A673 (cell line): ENCODE measurements at regions not wholly inside any gene's neighbourhood (a gene's known extent, or its start where the extent isn't known, plus 50 kb on each side); places are given as distances from the start of the nearest gene placed in this dataset.

Source experiments
- EZH2 ChIP-seq: fragments of 200-600 bp; sonication (generic); IDR thresholded peaks from 2 replicates; pipeline ENCODE4 v1.6.1; 2017; ENCODE audit warnings: borderline replicate concordance, low read depth, mild to moderate bottlenecking, mixed read lengths, antibody characterized with exemption, low read length; ENCODE audit not compliant: poor library complexity, severe bottlenecking
- TF ChIP-seq, protein P1 (sequence below): fragments of 300-800, 200-600 bp; sonication (generic); conservative IDR thresholded peaks from 2 replicates; pipeline ENCODE4 v1.5.1; 2017; ENCODE audit warnings: low read depth, mild to moderate bottlenecking, antibody characterized with exemption, low read length, moderate library complexity, mixed read lengths

GRCh38 chr6:147676495-147677199 lies 168.2 kb downstream of the SAMD5 start:
- TF ChIP-seq, protein P1, sequence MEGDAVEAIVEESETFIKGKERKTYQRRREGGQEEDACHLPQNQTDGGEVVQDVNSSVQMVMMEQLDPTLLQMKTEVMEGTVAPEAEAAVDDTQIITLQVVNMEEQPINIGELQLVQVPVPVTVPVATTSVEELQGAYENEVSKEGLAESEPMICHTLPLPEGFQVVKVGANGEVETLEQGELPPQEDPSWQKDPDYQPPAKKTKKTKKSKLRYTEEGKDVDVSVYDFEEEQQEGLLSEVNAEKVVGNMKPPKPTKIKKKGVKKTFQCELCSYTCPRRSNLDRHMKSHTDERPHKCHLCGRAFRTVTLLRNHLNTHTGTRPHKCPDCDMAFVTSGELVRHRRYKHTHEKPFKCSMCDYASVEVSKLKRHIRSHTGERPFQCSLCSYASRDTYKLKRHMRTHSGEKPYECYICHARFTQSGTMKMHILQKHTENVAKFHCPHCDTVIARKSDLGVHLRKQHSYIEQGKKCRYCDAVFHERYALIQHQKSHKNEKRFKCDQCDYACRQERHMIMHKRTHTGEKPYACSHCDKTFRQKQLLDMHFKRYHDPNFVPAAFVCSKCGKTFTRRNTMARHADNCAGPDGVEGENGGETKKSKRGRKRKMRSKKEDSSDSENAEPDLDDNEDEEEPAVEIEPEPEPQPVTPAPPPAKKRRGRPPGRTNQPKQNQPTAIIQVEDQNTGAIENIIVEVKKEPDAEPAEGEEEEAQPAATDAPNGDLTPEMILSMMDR, result no peak
- TF ChIP-seq EZH2, result no peak
